ENCODE measurements at regions not wholly inside any gene's neighbourhood (a gene's known extent, or its start where the extent isn't known, plus 50 kb on each side); places are given as distances from the start of the nearest gene placed in this dataset.

GRCh38 chr14:104366931-104367865 lies 212.4 kb upstream of the C14orf180 start:
- RAD21 ChIA-PET (ENCODE audit: low non-redundant PET in 1 of 2, low total read pairs in 2 of 2, uncharacterized antibody in 2 of 2, unreplicated experiment in 2 of 2) = interaction anchor here in 1 of 2 experiments (0.9 kb wide), 1 partner anchor 229 kb away, joined by 3 read pairs; no protein-coding TSS in a partner anchor
- CTCF ChIA-PET = interaction anchor here (1.0 kb wide), 1 partner anchor 197 kb away, joined by 3 read pairs; no protein-coding TSS in a partner anchor
- BruUV-seq (replicated peaks) = no TSS peak

DNA sequence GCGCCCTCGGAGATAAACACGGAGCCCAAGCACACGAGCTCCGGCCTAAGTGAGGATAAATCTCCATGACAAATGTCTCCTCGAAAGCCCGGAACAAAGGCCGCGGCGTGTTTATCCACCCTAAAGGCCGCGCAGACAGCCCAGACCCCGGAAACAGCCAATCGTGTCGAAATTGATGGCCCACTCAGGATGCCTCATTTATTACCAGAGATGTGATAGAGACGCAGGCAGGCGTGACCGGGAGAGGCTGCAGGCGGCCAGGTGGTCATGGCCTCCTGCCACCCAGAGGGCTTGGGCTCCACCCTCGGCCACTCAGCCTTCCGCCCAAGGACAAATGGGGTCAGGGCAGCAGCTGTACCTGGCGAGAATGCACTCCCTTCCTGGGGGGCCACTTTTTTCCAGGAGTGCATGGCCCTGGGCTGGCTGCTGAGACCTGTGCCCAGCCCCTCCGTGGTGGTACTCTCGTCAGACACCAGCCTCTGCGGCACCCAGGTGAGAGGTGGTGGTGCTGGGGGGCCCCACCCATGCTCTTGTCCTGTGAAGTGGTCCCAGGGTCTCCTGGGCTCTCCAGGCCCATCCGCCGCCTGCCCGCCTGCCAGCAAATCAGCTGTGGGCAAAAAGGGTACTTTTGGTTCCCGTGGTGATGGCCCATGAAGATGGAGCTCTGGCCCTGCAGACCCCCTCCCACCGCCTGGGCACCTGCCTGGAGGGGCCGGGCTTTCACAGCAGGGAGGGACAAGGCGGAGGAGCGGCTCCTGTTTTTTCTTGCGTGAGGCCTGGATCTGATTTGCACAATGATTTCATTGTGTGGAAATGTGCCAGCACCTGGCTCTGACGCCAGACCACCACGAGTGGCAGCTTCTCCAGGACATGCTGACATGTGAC lies 211.5 kb upstream of the C14orf180 start:
- H3K36me3 ChIP-seq (ENCODE audit: control insufficient read depth in 1 of 2, insufficient read depth in 2 of 2, low read length in 2 of 2) = no peaks in the 10 kb centered on the region
- intact Hi-C loops (cut with micrococcal nuclease) = no loop called here
- peaks cover 0 to 8% of the 10 kb centered on the region in 2 experiments; a peak in 3 of 4 replicates for H3K9me3 ChIP-seq (ENCODE audit: control insufficient read depth in 1 of 2, insufficient read depth in 1 of 2, low read depth in 1 of 2, low read length in 2 of 2)
- H4K20me1 ChIP-seq (ENCODE audit: insufficient read depth) = no peaks in the 10 kb centered on the region
- no peak overlapping the region for H3K27ac ChIP-seq (ENCODE audit: low read depth, low read length)
- ChIA-PET POLR2A (no interaction called here), CTCF (interaction anchor here (1.0 kb wide), 1 partner anchor 196 kb away, joined by 3 read pairs; no protein-coding TSS in a partner anchor), RAD21 (ENCODE audit: low non-redundant PET in 1 of 2, low total read pairs in 2 of 2, uncharacterized antibody in 2 of 2, unreplicated experiment in 2 of 2) (interaction anchor here in 1 of 2 experiments (0.9 kb wide), 1 partner anchor 230 kb away, joined by 3 read pairs; no protein-coding TSS in a partner anchor)
- no peak overlapping the region for H3K4me2 ChIP-seq (ENCODE audit: low read length)
- no peak for DNase-seq (ENCODE audit: low read depth, low spot score)
- no peaks in the 10 kb centered on the region for H3K9me2 ChIP-seq (ENCODE audit: insufficient read depth)
- no peak overlapping the region for H2AFZ ChIP-seq (ENCODE audit: low read depth, low read length, poor library complexity, severe bottlenecking)
- no peak for ATAC-seq
- BruUV-seq (replicated peaks) = no TSS peak
- no peaks in the 10 kb centered on the region for H3K79me2 ChIP-seq (ENCODE audit: insufficient read depth, low read length)
- no peak overlapping the region for H3K9ac ChIP-seq (ENCODE audit: low read length)
- no peaks in the 10 kb centered on the region for H3K27me3 ChIP-seq (ENCODE audit: insufficient read depth, low read length)
- H3K4me1 ChIP-seq (ENCODE audit: control insufficient read depth in 1 of 2, insufficient read depth in 2 of 2, low read length in 2 of 2) = no peaks in the 10 kb centered on the region
- H3K4me3 ChIP-seq (replicated peaks in 1 of 2; ENCODE audit: low read depth in 1 of 2, low read length in 2 of 2) = no peak overlapping the region
- no peak for TF ChIP-seq FOSL1 (IDR thresholded peaks at IDR 0.05; ENCODE audit: low read depth)
- TF ChIP-seq YY1 (IDR thresholded peaks at IDR 0.05; ENCODE audit: extremely low read depth, insufficient replicate concordance, low read depth, low read length) = no peak
- no peak for TF ChIP-seq EZH2 (IDR thresholded peaks at IDR 0.05)
- TF ChIP-seq JUND (IDR thresholded peaks at IDR 0.05) = no peak
- TF ChIP-seq EZH2phosphoT487 (IDR thresholded peaks at IDR 0.05; ENCODE audit: borderline replicate concordance) = no peak
- TF ChIP-seq SRF (IDR thresholded peaks at IDR 0.05; ENCODE audit: low read depth) = no peak
- TF ChIP-seq TCF7L2 (IDR thresholded peaks at IDR 0.05; ENCODE audit: borderline replicate concordance, extremely low read depth, insufficient read depth, insufficient read length) = no peak
- no peak for TF ChIP-seq SIN3A (IDR thresholded peaks at IDR 0.05; ENCODE audit: low read depth)
- TF ChIP-seq, protein P1, sequence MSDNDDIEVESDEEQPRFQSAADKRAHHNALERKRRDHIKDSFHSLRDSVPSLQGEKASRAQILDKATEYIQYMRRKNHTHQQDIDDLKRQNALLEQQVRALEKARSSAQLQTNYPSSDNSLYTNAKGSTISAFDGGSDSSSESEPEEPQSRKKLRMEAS (IDR thresholded peaks at IDR 0.05) = no peak
- TF ChIP-seq POLR2A (IDR thresholded peaks at IDR 0.05; ENCODE audit: borderline replicate concordance, extremely low read depth, insufficient read depth, insufficient read length) = no peak
- TF ChIP-seq CEBPB (IDR thresholded peaks at IDR 0.05; ENCODE audit: low read depth) = no peak
- no peak for TF ChIP-seq ELF1 (IDR thresholded peaks at IDR 0.05; ENCODE audit: borderline replicate concordance, low read depth)
- TF ChIP-seq SP1 (IDR thresholded peaks at IDR 0.05; ENCODE audit: low read depth) = no peak

More at GRCh38 chr14:104366931-104367865, 212.4 kb upstream of the C14orf180 start:
- Histone ChIP-seq H2AFZ (ENCODE audit: low read depth, low read length, poor library complexity, severe bottlenecking) (no peak overlapping the region), H3K4me1 (ENCODE audit: control insufficient read depth in 1 of 2, insufficient read depth in 2 of 2, low read length in 2 of 2) (no peaks in the 10 kb centered on the region), H3K9me3 (ENCODE audit: control insufficient read depth in 1 of 2, insufficient read depth in 1 of 2, low read depth in 1 of 2, low read length in 2 of 2) (peaks cover 0 to 8% of the 10 kb centered on the region in 2 experiments; a peak in 3 of 4 replicates), H3K79me2 (ENCODE audit: insufficient read depth, low read length) (no peaks in the 10 kb centered on the region), H3K4me3 (replicated peaks in 1 of 2; ENCODE audit: low read depth in 1 of 2, low read length in 2 of 2) (no peak overlapping the region), H3K9ac (ENCODE audit: low read length) (no peak overlapping the region), H3K27ac (ENCODE audit: low read depth, low read length) (no peak overlapping the region), H4K20me1 (ENCODE audit: insufficient read depth) (no peaks in the 10 kb centered on the region), H3K9me2 (ENCODE audit: insufficient read depth) (no peaks in the 10 kb centered on the region), H3K4me2 (ENCODE audit: low read length) (no peak overlapping the region), H3K36me3 (ENCODE audit: control insufficient read depth in 1 of 2, insufficient read depth in 2 of 2, low read length in 2 of 2) (no peaks in the 10 kb centered on the region), H3K27me3 (ENCODE audit: insufficient read depth, low read length) (no peaks in the 10 kb centered on the region)
- DNase-seq (ENCODE audit: low read depth, low spot score) (no peak), ATAC-seq (no peak)
- POLR2A ChIA-PET = no interaction called here
- intact Hi-C loops (cut with micrococcal nuclease) = no loop called here
- no peak for TF ChIP-seq RAD21 (IDR thresholded peaks at IDR 0.05; ENCODE audit: low read depth)
- TF ChIP-seq TCF7L2 (IDR thresholded peaks at IDR 0.05; ENCODE audit: borderline replicate concordance, extremely low read depth, insufficient read depth, insufficient read length) = no peak
- no peak for TF ChIP-seq SP1 (IDR thresholded peaks at IDR 0.05; ENCODE audit: low read depth)
